GM18499 (cell line): ENCODE measurements at regions not wholly inside any gene's neighbourhood (a gene's known extent, or its start where the extent isn't known, plus 50 kb on each side); places are given as distances from the start of the nearest gene placed in this dataset.

ENCODE experiments used
- ATAC-seq: cut with Tn5 transposase; IDR thresholded peaks from one replicate; pipeline ENCODE4 v1.9.1; 2021; ENCODE audit warnings: moderate number of reproducible peaks; ENCODE audit not compliant: insufficient read depth, unreplicated experiment

DNA sequence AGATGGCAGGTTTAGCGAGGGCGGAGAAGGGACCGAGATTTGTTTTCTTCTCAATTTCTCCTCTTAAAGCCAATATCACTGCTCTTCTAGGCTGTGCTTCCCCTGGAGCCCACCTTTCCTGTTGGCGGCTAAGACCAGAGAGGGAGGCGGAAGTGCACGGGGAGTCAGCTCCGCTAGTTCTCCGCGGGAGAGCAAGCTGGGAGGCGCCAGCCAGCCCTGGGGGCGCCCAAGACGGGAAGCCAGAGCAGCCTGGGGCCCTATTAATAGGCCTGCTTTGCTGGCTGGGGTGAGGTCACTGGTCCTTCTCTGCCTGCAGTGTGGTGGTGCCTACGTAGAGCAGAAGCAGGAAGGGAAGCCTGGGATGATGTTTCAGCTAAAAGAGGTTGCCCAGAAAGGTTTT, 61.6 kb downstream of the LSM5 start:
- no peak for ATAC-seq

DNA sequence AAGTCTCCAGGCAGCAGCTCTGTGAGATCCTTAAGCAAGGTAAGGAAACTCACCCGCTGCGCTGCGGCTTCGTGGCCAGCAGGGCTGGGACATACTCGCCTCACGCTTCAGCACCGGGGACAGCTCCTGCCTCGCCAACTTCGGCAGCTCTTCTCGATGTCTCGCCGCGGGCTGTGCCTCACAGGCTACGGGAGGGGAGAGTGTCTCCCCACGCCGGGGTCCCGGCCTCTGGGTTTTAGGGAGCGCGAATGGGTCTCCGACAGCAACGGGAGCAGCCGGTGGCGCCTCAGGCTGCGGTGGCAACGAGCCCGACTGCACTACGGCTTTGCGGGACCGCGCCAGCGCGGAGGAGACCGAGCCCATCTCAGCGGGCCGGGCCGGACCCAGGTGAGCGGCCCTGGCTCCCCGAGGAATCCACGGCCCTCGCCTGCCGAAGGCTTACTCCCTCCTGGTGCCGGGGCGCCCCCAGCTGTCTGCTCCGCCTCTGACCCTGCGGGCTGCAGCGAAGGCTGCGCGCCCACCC, 62.4 kb downstream of the LSM5 start:
- ATAC-seq, result no peak

DNA sequence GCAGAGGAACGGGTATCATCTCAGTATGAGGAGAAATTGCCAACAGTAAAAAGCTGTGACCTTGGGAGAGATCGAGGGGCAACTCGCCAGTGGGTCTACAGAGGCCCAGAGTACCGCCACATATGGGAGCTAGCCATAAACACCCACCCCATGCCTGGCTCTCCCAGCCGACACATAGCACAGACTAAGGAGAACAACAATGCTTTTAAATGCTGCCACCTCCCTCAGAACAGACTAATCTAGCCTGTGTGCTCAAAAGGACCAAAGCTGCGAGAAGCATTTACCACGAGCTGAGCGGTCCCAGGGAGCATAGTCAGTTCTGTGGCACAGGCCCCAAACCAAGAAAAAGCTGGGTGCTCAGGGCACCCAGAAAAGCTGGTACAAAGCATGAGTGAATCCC, 73.3 kb downstream of the LSM5 start:
- ATAC-seq, result no peak

DNA sequence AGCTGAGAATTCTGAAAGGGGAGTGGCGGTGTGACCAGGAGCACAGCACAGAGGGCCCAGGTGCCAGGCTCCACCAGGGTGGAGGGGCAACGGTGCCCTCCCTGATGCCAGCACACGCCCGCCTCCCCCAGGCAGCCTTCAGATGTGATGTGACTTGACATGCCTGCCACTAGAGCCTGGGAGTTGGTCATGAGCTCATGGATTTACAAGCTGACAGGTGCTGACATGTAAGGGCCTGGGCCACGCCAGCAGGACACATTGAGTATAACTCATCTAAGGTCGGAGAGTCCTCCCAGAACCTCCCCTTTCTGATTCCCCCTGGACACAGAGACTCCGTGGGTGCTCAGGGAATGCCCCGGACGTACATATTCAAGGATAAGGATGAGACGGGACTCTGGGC, 74.2 kb downstream of the LSM5 start:
- ATAC-seq, result no peak

DNA sequence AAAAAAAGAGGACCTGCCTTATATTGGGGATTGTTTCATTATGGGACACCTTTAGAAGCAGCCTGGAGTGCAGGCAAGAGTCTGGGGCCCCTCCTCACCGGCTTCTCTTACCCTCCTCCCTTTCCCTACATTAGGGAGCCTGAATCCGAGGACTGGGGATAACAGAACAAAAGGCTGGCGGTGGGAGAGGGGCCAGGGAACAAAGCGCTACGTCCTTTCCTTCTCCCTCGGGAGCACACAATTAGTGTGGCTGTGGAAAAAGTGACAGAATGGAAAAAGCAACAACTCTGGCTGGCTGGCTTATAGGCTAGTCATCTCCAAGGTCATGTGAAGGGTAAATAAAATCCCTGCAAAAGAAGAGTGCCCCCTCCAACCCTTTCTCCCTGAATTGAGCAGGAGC, 74.7 kb downstream of the LSM5 start:
- no peak for ATAC-seq

DNA sequence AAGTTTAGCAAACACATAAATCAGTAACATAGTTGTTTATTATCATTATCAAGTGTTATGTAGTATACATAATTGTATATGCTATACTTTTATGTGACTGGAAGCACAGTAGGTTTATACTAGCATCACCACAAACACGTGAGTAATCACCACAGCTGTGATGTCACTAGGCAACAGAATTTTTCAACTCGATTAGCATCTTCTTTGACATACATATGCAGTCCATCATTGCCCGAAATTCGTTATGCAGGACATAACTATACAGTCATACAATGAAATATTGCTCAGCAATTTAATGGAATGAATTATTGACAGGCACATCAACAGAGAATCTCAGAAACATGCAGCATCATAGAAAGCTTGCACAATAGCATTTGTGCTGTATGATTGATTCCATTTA, 77.7 kb downstream of the LSM5 start:
- ATAC-seq, result no peak

DNA sequence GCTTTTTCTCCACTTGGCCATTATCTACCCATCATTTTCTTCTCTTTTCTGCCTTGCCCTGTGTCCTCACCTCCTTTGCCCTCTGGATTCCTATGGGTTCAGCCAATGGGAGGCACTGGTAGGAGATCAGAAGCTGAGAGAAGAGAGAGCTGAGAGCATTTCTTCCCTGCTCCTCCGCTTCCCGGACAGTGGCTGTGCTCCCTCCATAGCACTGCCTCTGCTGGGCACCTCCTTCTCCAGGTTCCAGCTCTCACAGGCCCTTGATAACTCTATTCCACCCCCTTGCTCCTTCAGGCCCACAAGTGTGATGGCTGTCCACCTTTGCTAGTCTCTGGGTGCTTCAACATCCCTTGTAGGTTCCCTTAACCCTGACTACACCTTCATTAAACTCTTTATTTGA, 79.6 kb downstream of the LSM5 start:
- no peak for ATAC-seq

DNA sequence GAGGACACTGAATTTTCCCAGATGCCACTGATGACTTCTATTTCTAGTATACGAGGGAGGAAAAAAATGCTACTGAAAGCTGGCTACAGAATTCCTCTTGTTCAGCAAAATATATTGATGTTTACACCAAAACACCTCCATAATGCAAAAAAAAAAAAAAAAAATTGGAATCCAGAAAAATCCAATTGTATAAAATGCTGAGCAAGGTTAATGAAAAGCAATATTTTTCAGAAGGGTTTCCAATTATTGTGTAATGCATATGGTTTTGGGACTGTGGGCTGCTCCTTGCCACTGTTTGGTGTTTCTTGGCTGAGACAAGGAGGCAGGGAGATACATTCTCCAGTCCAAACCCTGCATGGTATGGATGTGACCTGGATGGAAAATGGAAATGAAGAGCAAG, 83.8 kb downstream of the LSM5 start:
- ATAC-seq, result no peak

DNA sequence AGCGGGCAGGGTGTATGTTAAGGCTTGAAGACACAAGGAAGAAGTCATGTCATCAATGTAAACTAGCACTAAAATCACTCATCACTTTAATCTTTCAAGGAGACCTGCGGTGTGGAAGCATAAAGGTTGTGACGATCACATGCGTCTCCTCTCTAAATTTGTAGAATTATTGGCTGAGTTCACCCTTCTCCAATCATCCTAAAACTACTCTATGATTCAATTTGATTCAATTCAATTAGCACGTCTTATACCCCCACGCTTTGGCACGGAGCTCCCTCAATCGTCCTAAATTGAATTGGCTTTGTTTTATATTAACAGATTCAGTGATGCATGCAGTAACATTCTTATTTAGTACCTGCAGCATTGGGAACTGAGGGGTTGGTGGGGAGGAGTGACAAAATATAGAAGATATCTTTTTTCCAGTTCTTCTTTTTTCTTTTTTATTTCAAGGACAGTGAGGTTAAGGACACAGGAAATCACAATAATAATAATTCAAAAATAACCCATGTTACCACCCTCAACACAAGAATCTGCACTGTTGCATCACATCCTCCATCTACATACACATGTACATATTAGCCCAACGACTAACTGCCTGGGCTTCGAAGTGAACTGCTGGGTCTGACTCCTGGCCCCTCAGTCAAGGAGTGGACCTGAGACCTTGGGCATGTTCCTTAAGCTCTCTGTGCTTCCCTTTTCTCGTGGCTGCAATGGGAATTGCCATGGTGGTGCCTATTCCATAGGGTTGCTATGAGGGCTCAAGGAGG, 86.5 kb downstream of the LSM5 start:
- ATAC-seq, result no peak

DNA sequence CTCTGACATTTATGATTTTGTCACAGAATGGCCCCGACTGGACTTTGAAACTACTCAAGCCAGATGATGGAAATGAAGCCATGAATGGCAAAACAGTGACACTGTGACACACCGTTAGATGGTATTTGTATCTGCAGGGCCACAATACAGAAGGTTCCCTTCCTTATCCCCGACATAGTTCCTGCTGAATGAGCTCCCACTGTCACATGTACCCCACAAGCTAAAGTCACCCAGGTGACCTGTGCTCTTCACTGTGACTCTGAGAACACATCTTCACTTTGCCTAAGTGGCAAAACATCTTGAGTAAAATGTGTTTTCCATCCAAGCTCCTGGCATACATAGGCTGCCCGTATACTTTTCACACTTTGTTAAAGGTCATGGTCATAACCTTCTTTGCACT, 89.5 kb downstream of the LSM5 start:
- no peak for ATAC-seq

DNA sequence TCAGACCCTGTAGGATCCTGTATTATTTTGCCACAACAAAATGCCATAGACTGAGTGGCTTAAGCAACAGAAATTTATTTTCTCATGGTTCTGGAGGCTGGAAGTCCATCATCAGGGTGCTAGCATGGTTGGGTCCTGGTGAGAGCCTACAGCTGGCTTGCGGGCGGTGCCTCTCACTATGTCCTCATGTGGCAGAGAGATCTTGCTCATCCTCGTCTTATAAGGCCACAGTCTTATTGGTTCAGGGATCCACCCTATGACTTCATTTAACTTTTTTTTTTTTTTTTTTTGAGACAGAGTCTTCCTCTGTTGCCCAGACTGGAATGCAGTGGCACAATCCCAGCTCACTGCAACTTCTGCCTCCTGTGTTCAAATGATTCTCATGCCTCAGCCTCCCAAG, 90.9 kb downstream of the LSM5 start:
- ATAC-seq, result no peak

DNA sequence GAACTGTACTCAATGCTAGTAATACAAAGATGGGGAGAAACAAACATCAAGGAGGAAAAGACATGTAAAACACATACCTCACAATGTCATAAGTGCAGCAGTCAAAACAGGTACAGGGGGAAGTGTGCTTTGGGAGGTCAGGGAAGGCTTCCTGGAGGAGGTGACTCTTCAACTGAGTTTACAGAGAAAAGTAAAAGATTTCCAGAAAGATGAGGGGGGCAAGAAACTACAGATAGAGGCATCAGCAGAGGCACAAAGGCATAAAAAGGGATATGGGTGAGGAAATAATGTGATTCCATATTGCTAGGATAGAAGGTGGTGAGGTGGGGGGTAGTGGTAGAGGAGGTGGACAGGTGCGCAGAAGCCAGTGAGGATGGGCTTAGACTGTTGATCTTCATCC, 95.0 kb downstream of the LSM5 start:
- ATAC-seq, result no peak

DNA sequence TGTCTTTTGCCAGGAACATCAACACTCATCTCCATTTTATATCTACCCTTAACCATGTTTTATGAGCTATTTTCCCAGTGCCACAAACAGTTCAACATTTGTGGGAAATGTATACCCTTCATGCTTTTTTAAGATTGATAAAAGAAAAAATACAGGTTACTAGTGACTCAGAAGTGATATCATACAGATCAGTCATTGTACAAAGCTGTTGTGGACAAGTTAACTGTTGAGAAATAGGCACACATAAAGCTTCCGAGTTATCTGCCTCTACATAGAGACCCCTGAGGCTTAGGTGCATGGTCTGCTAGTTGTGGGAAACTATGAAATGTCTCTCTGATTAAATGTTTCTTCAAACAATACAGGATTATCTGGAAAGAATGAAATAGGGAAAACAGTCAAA, 96.3 kb downstream of the LSM5 start:
- ATAC-seq, result no peak

DNA sequence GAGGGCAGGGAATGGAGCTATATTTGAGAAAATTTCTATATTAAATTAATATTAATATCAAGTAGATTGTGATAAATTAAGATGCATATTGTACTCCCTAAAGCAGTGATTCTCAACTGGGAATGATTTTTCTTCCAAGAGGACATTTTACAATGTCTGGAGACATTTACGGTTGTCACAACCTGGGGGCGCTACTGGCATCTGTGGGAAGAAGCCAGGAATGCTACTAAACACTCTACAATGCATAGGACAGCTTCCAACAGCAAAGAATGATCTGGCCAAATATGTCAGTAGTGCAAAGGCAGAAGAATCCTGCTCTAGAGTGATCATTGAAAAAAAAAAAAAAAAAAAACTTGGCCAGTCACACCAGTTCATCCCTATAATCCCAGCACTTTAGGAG, 100.0 kb downstream of the LSM5 start:
- no peak for ATAC-seq

DNA sequence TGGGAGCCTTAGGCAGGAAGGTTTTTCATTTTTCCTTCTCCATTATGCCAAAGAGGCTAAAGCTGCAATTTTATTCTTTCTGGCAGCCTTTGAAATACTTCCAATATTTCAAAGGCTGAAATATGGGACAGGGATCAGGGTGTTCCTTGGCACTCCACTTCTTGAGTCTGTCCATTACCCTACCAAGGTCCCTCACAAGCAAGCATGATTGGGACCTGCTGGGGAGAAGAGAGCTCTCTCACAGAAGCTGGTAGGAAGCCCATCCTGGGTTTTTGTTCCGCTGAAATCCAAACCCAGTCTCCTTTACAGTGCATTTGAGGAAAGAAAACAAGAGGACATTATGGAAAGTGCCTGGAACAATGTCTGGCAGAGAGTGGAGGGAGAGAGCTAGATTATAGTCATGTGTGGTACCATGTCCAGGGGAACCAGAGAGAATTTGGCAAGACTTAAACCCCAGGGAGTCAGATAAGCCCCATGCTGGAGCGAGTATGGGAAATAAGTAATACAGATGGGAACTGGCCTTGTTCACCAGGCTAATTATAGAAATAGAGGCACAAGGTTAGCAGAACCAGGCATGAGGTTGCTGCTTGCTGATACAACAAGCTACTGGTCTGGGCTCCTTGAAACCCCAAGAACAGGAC, 104.7 kb downstream of the LSM5 start:
- ATAC-seq, result no peak

DNA sequence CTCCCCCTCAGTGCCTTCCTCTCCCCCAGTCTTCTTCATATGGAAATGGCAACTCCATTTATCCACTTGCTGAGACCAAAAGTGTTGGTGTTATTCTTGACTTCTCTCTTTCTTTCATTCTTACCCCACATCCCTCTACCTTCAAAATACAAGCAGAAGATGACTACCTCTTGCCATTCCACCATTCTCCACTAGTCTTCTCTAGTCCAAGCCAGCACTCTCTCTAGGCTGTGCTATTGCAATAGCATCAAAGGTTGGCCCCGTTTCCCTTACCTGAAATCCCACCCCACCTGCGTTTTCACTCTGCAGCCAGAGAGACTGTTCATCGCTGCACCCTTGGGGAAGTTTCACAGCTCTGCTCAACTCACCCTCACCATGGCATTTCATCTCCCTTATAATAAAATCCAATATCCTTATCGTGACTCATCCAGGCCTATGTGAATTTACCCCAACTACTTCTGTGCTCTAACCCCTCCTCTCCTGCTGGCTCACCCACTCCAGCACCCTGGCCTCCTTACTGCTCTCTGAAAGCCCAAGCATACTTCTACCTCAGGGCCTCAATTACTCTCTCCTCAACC, 109.1 kb downstream of the LSM5 start:
- ATAC-seq, result no peak

DNA sequence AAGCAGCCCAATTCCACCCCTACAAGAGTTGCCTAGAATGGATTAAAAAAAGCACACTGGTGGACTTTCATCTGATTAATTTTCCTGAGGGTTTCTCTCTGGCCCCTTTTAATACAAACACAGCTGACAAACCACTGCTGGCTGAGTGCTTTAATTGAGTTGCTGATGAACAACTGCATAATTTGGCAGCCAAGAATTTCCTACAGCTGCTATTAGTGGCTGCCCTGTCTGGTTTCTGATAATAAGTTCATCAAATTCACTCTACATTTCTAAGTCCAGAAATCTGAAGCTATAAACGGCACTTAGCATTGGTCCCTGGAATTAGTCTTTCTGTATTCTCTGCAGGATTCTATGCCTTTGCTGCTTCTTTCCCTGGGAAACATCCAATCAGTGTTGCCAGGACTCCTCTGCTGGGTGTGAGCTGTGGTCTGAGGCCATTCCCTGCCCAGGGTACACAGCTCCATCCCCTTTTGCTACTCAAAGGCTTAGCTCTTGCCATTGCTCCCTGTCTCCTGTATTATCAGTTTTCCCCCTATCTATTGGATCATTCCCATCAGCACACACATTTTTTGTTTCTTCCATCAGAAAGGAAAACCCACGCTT, 110.6 kb downstream of the LSM5 start:
- no peak for ATAC-seq

DNA sequence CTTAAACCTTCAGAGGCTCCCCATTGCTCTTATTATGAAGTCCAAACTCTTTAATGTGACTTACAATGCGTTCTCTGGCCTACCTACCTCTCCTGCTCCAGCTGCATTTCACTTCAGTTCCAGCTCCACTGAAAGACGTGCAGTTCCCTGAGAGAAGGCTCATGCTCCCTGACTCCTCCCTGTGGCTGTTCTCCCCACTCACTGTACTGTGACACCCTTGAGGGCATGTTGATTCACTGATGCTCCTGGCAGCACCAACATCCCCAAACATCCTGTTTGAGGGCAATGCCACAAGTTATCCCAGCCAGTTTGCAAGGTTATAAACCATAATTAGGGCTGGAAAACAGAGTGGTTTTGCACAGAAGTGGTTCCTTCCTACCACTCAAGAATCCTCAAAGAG, 111.2 kb downstream of the LSM5 start:
- ATAC-seq, result no peak

DNA sequence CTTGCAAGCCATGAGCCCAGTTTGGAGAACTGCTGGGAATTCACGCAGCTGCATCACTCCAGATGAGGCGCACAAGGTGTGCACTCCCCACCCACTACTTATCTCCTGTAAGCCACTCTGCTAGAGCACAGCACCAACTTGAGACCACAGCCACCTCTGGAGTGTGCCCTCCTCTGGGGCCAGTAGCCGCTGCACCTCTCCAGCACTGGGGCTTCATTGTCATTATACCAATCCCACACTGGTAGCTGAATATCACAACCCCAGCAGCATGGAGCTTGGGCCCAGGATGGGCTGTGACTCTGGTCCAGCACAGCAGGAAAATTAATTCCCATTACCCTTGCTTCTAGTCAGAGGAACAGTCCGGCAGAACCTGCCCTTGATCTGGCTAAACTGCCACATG, 125.6 kb downstream of the LSM5 start:
- no peak for ATAC-seq

DNA sequence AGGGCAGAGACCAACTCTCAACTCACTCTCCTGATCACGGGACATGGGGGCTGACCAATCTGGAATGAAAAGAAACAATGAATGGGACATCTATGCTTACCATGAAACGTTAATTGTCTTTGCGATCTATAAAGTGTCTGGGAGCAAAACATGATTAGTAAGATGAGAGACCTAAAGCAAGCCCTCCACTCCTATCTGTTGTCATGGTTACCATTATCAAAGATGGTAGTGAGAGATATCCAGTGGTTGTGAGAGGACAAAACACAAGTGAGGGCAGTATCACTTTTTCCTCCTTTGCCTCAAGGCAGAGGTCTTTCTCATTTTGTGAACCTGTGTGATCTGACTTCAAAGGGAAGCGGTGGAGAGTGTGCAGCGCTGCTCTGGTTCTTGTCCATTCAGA, 130.1 kb downstream of the LSM5 start:
- no peak for ATAC-seq

DNA sequence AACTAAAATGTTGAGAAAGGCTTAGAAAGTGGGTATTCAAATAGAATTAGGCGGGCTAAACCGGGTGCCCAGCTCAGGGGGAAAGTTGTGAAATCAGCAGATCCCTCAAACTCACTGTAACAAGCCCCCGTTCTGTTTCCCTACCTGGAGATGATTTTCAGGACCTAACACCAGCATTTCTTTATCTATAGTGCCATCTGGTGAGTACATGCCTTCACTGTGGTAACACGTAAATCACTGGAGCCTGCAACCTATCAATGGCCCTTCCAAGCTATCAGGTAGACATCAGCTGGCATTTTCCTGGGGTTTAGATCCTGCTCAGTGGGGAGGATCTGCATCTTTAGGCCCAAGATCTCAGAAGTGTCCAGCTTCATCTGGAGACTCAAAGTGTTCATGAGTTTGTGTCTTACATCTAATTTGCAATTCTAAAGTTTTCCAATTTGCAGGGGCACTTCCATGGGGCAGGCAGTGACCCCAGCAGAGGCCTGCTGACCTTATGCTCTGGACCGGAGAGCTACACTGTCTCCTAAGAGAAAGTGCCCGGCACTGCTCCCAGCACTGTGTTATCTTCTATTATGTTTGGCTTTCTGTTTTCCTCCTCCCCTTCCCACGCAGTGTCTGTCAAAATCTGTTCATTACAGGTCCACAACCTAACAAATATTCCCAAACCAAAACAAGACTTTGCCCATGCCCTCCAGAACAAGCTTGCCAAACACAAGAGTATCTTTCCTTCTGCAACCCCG, 132.5 kb downstream of the LSM5 start:
- no peak for ATAC-seq
